ENCODE measurements at regions not wholly inside any gene's neighbourhood (a gene's known extent, or its start where the extent isn't known, plus 50 kb on each side); places are given as distances from the start of the nearest gene placed in this dataset.
"Not testable (repeated sequence)": the region's sequence is repeated elsewhere in the genome, so short reads cannot be mapped to it uniquely, and the experiment has no call there.

DNA sequence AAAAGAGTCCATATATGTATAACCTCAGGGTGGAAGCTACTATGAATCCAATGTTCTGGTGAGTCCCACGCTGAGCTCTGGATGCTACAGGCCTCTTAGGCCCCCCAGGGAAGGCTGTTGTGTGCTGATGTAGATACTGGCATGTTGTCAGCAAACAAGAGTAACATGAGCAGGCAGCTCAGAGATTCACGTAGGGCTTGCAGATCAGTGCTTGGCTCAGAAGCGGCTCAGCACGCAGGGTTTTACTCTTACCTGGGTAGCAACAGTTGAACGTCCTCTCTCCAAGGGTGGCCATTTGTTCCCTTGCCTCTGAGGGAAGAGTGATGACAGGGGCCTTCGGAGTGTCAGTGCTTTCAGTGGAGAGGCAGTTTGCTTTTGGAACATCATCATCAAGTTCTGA lies 93.4 kb downstream of the ZFP64 start:
- no peak for DNase-seq (ENCODE audit: low read depth)

DNA sequence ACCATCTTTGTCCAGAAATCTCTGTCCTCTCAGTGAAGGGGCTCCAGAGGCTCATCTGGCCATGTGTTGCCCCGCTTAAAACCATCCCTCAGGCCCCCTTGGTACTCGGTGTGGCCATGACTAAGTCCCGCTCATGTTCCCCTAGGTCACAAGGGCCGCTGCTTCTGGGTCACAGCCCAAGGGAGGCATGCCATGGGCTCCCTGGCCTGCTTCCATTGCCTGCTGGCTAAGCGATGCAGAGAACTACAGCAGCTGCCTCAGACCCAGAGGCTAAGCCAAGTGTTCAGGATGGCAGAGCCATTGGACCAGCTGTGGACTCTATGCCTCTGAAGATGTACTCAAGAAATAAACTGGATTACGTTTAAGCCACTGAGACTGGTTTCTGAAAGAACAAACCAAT lies 95.5 kb downstream of the ZFP64 start:
- DNase-seq (ENCODE audit: low read depth), result no peak

DNA sequence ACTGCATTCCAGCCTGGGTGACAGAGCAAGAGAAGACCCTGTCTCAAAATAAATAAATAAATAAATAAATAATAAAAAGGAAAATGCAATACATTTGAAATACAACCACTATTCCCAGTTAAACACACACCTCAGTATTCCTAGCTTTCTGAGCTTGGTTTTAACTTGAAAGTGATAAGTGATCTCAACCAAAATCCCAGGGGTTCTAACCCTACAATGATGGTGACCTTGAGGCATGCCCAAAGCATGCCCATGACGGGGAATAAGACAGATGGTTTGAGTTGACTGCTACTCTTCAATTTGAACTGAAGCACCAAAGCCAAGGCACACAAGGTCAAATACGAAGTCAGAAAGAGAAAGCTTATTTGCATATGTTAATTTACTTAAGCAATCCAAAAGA lies 96.9 kb downstream of the ZFP64 start:
- no peak for DNase-seq (ENCODE audit: low read depth)

DNA sequence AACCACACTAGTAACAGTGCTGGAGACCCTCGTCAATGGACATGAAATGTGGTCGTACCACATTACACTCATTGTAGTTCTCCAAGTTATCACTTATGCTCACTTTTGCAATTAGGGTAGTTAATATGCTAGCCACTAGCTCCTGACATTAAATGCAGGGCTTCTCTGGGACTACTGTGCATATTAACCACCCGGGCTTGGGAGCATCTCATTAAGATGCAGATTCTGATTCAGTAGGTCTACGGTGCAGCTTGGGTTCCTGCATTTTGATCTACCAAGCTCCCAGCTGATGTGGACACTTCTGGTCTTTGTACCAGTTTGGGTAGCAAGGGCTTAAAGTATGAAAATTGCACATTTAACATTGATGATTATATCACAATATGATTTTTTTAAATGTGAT lies 98.0 kb downstream of the ZFP64 start:
- no peak for DNase-seq (ENCODE audit: low read depth)

DNA sequence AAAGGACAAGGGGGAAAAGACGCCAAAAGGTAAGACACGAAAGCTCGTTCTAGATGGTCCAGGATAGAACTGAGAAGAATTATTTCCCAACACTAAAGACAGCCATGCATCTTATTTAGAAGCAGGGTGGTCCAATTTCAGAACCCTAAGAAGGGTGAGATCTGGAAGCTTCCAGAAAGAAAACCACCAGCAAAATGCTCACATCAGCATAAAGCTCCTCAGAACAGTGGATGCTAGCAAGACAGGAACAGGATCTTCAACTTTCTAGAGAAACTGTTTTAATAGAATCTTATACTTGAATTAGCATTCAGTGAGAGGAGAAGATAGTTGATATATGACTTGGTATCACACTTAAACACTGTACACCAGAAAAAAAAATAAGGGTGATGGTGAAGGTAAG lies 101.5 kb downstream of the ZFP64 start:
- DNase-seq (ENCODE audit: low read depth), result no peak

DNA sequence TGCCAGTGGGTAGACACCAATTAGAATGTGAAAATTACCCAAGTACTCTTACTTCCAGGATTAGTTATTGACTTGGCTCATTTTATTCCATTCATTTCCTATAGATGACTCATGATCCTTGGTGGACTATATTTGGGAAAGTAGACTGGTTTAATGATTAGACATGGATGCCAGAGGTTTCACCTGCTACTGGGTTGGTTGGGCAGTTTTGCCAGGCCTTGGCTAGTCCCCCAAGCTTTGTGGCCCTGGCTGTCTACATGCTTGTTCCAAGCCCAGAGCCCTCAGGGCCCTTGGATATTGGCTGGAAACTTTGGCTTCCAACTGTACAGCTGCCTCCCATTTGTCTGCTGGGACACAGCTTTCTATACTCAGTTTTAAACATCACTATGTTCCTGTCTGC lies 104.1 kb downstream of the ZFP64 start:
- DNase-seq (ENCODE audit: low read depth), result no peak

DNA sequence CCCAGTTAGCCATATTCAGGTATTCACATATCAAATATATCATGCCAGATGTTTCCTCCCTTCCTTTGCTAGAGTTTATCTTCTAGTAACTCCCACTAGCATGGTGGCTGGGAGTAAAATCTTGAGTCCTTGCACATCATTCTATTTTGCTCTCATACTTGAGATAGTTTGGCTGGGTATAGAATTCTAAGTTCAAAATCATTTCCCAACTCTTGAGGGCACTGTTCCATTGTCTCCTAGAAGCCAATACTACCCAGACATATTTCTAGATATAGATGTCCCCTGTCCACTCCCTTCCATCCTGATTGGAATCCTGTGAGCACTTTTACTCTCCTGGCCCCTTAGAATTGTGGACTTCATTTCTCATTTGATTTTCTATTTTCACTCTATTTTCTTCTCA lies 104.7 kb downstream of the ZFP64 start:
- no peak for DNase-seq (ENCODE audit: low read depth)

DNA sequence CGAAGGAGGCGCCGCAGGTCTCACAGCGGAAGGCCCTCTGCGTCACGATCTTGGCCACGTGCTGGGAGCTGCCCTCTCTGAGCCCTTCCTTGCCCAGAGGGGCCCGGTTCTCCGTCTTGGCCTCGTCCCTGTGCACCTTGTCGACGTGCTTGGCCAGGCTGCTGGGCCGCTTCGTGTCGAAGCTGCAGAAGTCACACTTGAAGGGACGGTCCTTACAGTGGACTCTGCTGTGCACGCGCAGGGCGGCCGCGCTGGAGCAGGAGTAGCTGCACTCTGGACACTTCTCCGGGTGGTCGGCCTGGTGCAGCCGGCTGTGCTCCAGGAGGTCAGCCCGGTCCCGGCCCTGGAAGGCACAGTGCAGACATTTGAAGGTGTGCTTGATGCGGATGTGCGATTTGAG lies 106.9 kb downstream of the ZFP64 start:
- no peak for DNase-seq (ENCODE audit: low read depth)

DNA sequence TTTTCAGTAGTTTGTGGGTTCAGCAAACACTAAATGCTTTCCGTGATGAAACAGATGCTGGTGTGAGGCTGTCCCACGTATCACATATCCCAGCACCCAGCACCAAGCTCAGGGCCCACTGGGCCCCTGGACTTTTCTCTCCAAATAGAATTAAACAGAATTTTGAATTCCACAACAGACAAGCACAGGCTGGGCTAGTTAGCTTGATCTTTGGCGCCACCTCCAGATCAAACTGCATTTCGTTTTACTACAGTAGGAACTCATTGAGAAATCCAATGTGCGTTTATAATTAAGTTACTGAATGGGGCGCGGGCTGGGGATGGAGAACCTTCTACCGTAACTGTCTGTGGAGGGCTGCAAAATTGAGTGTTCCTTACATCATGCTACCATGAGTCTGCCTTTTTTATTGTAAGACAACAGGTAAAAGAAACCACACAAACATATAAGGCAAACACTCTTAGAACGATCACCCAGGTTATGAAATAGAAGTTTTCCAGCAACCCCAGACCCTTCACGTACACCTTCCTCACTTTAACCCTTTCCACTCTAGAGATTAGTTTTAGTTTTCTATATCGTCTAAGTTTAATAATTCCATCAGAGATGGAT lies 107.8 kb downstream of the ZFP64 start:
- DNase-seq (ENCODE audit: low read depth), result peak; percentile 53

DNA sequence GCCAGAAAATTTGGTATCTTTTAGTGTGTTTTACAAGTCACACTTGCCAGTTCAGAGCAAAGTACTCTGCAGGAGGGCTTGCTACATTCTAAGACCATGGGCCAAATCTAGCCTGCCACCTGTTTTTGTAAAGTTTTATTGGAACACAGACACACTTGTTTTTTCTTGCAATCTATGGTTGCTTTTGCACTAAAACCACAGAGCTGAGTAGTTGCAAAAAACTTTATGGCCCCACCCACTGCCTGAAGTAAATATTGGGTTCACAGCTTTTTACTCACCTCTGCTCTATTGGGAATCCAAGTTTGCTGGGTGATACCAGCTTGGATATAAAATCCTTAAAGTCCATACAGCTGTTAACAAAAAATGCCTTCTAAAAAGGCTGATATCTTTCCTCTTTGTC lies 109.0 kb downstream of the ZFP64 start:
- no peak for DNase-seq (ENCODE audit: low read depth)

DNA sequence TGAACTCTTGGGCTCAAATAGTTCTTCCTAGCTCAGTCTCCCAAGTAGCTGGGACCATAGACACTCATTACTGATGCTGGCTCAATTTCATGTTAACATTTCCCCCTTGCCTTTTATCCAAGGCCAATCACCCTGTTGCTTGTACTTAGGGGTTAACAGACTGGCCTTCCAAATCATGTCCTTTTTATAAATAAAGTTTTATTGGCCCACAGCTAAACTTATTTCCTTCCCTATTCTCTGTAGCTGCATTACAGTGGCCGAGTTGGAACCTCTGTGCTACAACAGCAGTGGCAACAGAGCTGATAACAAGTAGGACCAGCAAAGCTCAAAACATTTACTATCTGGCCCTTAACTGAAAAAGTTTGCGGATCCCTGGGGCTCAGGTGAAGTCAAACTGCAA lies 109.8 kb downstream of the ZFP64 start:
- no peak for DNase-seq (ENCODE audit: low read depth)

DNA sequence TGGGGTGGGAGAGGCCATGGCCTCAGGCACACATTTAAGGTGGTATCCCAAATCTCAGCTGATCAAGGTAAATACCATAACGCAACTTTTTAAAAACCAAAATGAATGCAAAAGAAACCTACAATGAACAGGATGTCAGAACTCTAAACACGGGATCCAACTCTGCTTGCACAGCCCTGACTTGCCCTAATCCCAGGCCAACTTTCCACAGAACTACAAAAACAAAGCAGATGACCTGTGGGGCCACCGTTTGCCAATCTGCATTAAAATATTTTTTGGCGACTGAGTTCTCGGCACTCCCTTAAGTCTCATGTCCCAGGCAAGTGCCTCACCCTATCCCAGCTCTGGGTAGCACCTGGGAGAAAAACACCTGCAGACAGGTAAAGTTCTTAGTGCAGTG lies 110.5 kb downstream of the ZFP64 start:
- no peak for DNase-seq (ENCODE audit: low read depth)

DNA sequence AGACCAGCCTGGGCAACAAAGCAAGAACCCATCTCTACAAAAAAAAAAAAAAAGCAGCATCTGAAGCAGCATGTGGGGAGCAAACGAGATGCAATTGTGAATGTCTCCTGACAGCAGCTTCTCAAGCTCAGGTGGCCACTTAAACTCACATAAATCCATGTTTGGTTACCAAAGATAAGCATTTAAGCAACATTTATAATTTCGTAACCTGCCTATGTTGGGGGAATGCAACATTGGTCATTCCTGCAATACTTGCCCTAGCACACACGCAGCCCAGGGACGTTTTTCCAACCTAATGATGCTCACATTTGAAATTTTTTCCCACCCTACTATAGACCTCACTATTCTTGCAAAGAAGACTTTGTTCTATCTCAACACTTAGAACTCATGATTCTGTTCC lies 113.3 kb downstream of the ZFP64 start:
- no peak for DNase-seq (ENCODE audit: low read depth)

DNA sequence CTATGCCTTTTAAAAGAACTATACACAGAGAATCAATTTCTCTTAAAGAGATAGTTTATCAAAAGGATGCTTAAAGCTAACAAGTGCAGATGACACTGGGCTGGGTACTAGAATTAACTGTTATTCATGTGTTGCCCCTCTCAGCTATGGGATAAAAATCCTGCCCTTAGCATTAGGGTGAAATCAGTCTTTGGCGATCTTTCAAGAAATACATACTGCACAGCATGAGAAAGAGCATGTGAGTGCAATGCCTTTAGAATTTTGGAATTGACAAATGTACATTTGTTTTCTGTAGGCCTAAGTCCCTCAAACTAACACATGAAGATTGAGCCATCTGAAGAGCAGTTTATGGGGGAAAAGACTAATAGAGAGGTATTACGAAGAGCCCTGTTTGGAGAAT lies 115.4 kb downstream of the ZFP64 start:
- no peak for DNase-seq (ENCODE audit: low read depth)

DNA sequence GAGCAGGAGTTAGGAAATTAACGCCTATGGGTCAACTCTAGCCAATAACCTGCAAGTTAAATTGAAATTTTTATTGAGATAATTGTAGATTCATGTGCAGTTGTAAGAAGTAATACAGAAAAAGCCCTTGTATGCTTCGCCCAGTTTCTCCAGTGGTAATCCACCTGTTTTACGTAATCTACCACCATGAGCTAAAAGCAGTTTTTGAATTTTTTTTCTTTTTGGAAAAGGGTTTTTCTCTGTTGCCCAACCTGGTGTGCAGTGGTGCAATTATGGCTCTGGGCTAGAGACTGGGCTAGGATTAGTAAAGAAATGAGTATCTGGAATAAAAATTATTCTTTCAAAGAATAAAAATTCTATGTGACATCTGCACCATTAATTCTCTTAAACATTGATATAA lies 116.2 kb downstream of the ZFP64 start:
- DNase-seq (ENCODE audit: low read depth), result no peak

DNA sequence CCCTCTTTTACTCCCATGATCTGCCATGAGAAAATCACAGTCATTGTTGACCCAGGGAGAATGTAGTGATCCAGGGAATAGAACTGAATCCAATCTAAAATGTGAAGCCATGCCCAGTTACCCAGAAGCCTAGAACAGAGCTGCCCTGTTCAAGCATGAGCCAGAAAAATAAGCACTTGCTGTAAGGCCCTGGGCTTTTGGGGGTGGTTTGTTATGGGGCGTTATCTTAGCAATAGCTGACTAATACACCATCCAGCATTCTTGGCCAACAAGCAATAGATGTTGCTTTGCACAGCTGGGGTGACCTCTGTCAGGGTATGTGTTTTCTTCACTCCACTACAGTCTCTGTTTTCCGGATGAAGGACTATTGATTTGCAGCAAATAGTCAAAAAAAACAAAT lies 120.4 kb downstream of the ZFP64 start:
- DNase-seq (ENCODE audit: low read depth), result no peak

DNA sequence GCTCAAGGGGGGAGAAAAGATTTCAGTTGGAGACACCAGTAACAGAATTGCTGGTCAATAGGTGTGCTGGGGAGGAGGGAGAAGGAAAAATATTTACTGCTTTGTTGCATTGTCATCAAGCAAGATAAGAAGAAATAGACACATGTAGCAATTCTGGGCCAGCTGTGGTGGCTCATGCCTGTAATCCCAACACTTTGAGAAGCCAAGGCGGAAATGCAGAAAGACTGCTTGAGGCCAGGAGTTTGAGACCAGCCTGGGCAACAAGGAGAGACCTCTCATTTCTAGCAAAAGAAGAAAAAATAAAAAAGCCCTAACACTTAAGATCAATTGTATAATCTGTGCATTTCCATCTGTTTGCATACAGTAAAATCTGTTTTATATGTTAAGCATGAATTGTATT lies 126.6 kb downstream of the ZFP64 start:
- DNase-seq (ENCODE audit: low read depth), result no peak

DNA sequence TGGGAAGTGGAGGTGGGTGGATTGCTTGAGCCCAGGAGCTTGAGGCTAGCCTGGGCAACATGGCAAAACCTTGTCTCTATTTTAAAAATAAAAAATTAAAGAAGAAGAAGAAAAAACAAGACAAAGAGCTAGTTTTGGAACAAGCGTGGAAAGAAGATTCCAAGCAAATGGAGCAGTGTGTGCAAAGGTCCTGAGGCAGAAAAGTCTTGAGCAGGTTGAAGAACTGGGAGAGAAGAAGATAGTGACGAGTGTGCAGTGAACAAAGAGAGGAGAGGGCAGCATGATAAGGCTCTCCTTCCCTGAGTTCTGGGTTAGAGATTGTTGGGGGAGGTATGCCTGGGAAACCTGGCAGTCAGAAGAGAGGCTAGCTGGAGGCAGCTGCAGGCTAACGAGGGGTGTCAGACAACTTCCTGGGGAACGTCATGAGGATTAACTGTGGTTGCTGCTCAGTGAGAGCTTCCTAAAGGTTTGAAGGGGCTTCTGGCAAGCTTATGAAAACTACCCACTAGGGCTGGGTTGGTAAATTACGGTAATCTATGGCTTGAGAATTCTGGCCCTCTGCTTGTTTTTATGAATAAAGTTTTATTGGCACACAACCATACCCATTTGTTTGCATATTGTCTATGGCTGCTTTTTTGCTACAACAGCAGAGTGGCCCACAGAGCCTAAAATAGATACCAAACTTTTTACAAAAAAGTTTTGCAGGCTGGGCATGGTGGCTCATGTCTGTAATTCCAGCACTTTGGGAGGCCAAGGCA lies 128.9 kb downstream of the ZFP64 start:
- no peak for DNase-seq (ENCODE audit: low read depth)

DNA sequence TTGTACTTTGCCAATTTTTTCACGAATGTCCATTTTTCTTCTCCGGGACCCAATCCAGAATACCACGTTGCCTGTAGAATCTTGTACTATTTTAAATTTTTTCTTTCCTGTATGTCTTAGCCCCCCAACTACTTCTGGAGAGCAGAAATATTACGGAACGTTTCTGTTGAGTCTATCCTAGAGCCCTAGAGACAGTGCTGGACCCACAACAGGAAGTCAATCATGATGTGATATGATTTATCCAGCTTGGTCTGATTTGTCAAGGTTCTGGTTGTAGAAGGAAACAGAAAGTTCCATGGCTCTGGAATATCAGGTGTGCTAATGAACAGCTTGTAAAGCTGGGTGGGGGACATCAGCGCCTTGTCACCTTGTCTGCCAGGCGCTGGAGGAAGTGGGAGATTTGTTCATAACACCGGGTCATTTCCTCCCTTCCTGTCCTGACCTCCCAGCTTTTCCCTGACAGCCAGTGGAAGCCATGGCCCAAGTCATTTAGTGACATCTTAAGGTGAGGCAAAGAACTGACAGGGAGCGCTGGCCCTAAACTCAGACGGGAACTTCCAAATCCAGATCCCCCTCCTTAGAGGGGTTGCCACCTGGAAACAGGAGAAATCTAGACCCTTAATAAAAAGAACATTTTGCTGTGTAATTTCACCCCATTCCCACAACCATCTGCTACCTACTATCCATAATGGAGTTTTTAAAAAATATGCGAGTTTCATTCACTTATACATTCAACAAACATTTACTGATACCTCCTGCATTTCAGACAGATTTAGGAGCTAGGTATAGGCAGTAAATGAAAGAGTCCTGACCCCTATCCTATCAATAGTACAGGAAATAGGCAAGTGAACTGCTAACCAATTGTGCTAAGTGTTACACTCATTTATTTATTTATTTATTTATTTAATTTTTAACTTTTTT lies 130.5 kb downstream of the ZFP64 start:
- DNase-seq (ENCODE audit: low read depth), result peak; percentile 41

DNA sequence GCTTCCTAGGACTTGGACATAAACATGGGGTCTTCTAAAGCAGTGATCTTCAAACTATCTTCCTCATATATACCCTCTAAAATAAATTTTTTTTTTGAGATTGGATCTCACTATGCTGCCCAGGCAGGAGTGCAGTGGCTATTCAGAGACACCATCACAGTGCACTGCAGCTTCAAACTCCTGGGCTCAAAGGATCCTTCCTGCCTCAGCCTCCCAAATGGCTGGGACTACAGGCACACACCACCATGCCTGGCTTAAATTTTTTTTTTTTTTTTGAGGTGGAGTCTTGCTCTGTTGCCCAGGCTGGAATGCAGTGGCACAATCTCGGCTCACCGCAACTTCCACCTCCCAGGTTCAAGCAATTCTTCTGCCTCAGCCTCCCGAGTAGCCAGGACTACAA lies 134.4 kb downstream of the ZFP64 start:
- DNase-seq (ENCODE audit: low read depth), result not testable (repeated sequence)

DNA sequence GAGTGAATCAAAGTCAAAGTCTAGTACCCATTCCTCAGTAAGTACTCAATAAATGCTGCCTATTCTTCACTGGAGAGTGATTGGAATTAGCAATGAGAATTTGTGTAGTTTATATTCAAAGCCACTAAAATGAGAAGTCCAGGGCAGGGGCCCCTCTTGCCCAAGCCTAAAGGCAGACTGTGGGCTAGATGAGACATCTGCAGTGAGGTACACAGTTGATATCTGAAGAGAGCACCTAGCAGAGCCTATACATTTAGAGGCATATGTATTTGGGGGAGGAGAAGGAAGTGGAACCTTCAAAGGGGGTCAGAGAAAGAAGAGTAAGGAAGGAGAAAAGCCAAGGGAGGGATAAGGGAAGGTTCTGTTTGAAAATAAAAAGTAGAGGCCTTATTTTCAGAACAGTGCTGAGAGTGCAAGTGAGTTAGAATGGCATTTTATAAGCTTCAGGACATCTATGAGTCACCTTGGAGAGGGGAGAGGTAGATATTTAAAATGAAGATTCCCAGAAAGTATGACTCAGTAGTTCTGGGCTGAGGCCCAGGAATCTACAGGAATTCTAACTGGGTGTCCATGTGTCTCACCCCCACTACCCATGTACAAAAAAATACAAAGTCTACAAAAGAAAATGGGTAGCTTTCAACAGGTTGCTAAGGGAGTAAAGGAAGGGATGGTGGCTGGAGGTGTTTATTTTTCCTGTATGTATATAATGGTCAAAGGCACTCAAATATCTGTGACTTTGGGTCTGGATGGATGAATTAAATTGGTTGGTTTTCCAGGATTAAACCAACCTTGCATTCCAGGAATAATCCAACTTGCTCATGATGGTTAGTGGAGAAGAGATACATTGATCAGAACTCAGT lies 135.1 kb downstream of the ZFP64 start:
- peak; percentile 30 for DNase-seq (ENCODE audit: low read depth)

DNA sequence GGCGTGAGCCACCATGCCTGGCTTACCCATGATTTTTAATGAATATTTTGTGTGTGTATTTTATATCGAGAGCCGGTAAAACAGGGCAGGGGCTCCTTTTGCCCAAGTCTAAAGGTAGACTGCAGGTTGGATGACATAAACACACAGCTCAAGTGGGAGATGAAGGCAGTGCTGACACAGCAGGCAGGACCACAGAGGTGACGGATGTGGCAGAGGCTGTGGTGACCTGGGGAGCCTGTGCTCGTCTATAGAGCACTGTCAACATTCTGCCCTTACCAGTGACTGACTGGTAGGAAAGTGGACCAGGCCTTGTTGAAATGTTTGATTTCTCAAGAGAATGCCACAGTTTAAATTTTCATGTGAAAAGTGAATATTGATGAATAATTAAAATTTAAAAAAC lies 137.5 kb downstream of the ZFP64 start:
- DNase-seq (ENCODE audit: low read depth), result no peak
